Erythroblast (primary cell): ENCODE measurements at regions not wholly inside any gene's neighbourhood (a gene's known extent, or its start where the extent isn't known, plus 50 kb on each side); places are given as distances from the start of the nearest gene placed in this dataset.

Experiments
- GATA1 ChIP-seq: IDR thresholded peaks from 2 replicates; pipeline ENCODE4 v1.6.1; 2011; ENCODE audit warnings: low read depth, mild to moderate bottlenecking, control low read depth, low read length, moderate library complexity
- POLR2A ChIP-seq: IDR thresholded peaks from 2 replicates; pipeline ENCODE4 v1.6.1; 2011; ENCODE audit warnings: mild to moderate bottlenecking, low read length

GRCh38 chr9:117970276-117971050 is 266.3 kb downstream of the TLR4 start:
- no peak for TF ChIP-seq POLR2A
- no peak for TF ChIP-seq GATA1
